Tibial nerve (tissue), 3 donors: ENCODE measurements at regions not wholly inside any gene's neighbourhood (a gene's known extent, or its start where the extent isn't known, plus 50 kb on each side); places are given as distances from the start of the nearest gene placed in this dataset.

Source experiments
- POLR2A ChIP-seq, 2 donors: fragments of 450-650 bp; IDR thresholded peaks; one replicate each; pipeline ENCODE4 v1.6.1; 2017; ENCODE audit warnings: antibody characterized with exemption in 2 of 2, mild to moderate bottlenecking in 2 of 2, moderate library complexity in 2 of 2
- TF ChIP-seq, protein P1 (sequence below), 5 experiments: fragments of 200-600 bp in 3 of 5; fragments of 450-650 bp in 2 of 5; sonication (generic) in 3 of 5; IDR thresholded peaks; one replicate each; pipeline ENCODE4 v1.5.1; 2016 to 2019; ENCODE audit warnings: antibody characterized with exemption in 5 of 5, mild to moderate bottlenecking in 3 of 5, moderate library complexity in 2 of 5

DNA sequence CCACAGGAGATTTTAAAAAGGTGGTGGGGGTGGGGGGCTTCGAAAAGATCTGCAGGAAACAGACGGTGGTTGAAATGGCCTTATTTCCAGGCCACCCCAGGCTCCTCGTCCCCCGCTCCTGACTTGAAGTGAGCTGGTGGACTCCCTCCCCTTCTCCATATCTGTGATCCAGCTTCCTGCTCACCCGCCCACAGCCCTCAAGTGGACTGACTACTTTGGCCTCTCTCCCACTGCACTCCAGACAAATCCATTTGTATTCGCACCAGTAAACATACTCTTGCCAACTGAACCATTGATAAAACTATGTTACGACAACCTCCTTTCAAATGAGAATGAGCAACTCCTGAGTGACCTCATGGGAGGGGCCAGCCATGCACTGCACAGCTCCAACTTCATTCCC, 259.5 kb downstream of the COL4A1 start:
- TF ChIP-seq, protein P1, sequence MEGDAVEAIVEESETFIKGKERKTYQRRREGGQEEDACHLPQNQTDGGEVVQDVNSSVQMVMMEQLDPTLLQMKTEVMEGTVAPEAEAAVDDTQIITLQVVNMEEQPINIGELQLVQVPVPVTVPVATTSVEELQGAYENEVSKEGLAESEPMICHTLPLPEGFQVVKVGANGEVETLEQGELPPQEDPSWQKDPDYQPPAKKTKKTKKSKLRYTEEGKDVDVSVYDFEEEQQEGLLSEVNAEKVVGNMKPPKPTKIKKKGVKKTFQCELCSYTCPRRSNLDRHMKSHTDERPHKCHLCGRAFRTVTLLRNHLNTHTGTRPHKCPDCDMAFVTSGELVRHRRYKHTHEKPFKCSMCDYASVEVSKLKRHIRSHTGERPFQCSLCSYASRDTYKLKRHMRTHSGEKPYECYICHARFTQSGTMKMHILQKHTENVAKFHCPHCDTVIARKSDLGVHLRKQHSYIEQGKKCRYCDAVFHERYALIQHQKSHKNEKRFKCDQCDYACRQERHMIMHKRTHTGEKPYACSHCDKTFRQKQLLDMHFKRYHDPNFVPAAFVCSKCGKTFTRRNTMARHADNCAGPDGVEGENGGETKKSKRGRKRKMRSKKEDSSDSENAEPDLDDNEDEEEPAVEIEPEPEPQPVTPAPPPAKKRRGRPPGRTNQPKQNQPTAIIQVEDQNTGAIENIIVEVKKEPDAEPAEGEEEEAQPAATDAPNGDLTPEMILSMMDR (IDR thresholded peaks at IDR 0.05): no peak
- no peak for TF ChIP-seq POLR2A (IDR thresholded peaks at IDR 0.05)
